ENCODE measurements at regions not wholly inside any gene's neighbourhood (a gene's known extent, or its start where the extent isn't known, plus 50 kb on each side); places are given as distances from the start of the nearest gene placed in this dataset.
A peak's percentile ranks its signal among the peaks of the same experiment; 100 is the strongest.
"Not testable (repeated sequence)": the region's sequence is repeated elsewhere in the genome, so short reads cannot be mapped to it uniquely, and the experiment has no call there.

- peaks cover 0 to 21% (median 8%) of the 10 kb centered on the region in 8 donors for H3K9me3 Mint-ChIP-seq
- H3K4me1 Mint-ChIP-seq; H3K4me3 Mint-ChIP-seq; H3K27me3 ChIP-seq (ENCODE audit: insufficient read depth, low read length); H3K27ac ChIP-seq (ENCODE audit: low read depth, low read length); H3K9me3 ChIP-seq (ENCODE audit: control insufficient read depth in 1 of 2, low read length in 2 of 2); H3K36me3 ChIP-seq (ENCODE audit: insufficient read depth, low read length); H3K4me1 ChIP-seq (ENCODE audit: insufficient read depth, low read length); H3K36me3 Mint-ChIP-seq; CTCF ChIA-PET (ENCODE audit: partially characterized antibody); H3K4me3 ChIP-seq (ENCODE audit: low read length in 2 of 2); intact Hi-C loops (cut with micrococcal nuclease); DNase-seq; H3K27ac Mint-ChIP-seq; POLR2A ChIA-PET (ENCODE audit: partially characterized antibody): not testable (repeated sequence)
- H3K27me3 Mint-ChIP-seq: peaks cover 2 to 11% of the 10 kb centered on the region in 2 donors
Measured at GRCh38 chr6:99722043-99722442, 115.4 kb downstream of the PRDM13 start.

DNA sequence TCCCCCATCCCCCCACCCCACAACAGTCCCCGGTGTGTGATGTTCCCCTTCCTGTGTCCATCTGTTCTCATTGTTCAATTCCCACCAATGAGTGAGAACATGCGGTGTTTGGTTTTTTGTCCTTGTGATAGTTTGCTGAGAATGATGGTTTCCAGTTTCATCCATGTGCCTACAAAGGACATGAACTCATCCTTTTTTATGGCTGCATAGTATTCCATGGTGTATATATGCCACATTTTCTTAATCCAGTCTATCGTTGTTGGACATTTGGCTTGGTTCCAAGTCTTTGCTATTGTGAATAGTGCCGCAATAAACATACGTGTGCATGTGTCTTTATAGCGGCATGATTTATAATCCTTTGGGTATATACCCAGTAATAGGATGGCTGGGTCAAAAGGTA lies 123.6 kb downstream of the PRDM13 start:
- CTCF ChIA-PET (ENCODE audit: partially characterized antibody): interaction anchor here (1.3 kb wide), 1 partner anchor 16 kb away, joined by 5 read pairs; no protein-coding TSS in a partner anchor
- DNase-seq; H3K36me3 ChIP-seq (ENCODE audit: insufficient read depth, low read length); POLR2A ChIA-PET (ENCODE audit: partially characterized antibody); H3K9me3 Mint-ChIP-seq; H3K27me3 ChIP-seq (ENCODE audit: insufficient read depth, low read length); intact Hi-C loops (cut with micrococcal nuclease); H3K4me1 Mint-ChIP-seq; H3K27ac Mint-ChIP-seq; H3K4me1 ChIP-seq (ENCODE audit: insufficient read depth, low read length); H3K9me3 ChIP-seq (ENCODE audit: control insufficient read depth in 1 of 2, low read length in 2 of 2); H3K27ac ChIP-seq (ENCODE audit: low read depth, low read length); H3K4me3 Mint-ChIP-seq; H3K36me3 Mint-ChIP-seq; H3K4me3 ChIP-seq (ENCODE audit: low read length in 2 of 2): not testable (repeated sequence)
- H3K27me3 Mint-ChIP-seq: peaks cover 8 to 13% of the 10 kb centered on the region in 2 donors

DNA sequence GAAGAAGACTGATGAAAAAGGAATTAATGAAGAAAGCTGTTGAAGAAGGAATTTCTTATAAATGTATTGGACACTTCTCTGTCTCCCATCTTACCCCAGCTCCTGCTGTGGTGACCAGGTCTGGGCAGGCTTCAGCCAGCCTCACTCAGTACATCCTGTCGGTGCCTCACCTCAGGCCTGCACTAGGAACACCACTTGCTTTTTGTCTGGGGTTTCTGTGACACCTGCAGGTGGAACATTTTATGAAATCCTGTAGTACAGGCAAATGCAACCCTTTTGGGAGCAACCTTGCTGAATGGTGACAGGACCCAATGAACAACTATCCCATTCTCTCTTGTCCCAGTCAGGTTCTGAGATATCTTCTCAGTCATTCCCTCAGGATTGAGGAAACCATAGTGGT lies 129.7 kb downstream of the PRDM13 start:
- POLR2A ChIA-PET (ENCODE audit: partially characterized antibody): no interaction called here
- Mint-ChIP-seq H3K27me3 (peaks cover 26 to 27% of the 10 kb centered on the region in 2 donors), H3K27ac (no peak overlapping the region), H3K9me3 (no peaks in the 10 kb centered on the region), H3K4me3 (no peak overlapping the region), H3K36me3 (no peaks in the 10 kb centered on the region), H3K4me1 (no peaks in the 10 kb centered on the region)
- H3K27ac ChIP-seq (ENCODE audit: low read depth, low read length): no peak overlapping the region
- H3K9me3 ChIP-seq (ENCODE audit: control insufficient read depth in 1 of 2, low read length in 2 of 2): no peaks in the 10 kb centered on the region
- peak in 1 of 5 donors; percentile 3 for DNase-seq
- no peaks in the 10 kb centered on the region for H3K4me1 ChIP-seq (ENCODE audit: insufficient read depth, low read length)
- CTCF ChIA-PET (ENCODE audit: partially characterized antibody): interaction anchor here (1.0 to 1.4 kb wide), 3 partner anchors 8 to 11 kb away, joined by 3 to 8 read pairs (median 8); no protein-coding TSS in a partner anchor
- H3K36me3 ChIP-seq (ENCODE audit: insufficient read depth, low read length): no peaks in the 10 kb centered on the region
- H3K4me3 ChIP-seq (ENCODE audit: low read length in 2 of 2): no peak overlapping the region
- intact Hi-C loops (cut with micrococcal nuclease): no loop called here
- no peaks in the 10 kb centered on the region for H3K27me3 ChIP-seq (ENCODE audit: insufficient read depth, low read length)

DNA sequence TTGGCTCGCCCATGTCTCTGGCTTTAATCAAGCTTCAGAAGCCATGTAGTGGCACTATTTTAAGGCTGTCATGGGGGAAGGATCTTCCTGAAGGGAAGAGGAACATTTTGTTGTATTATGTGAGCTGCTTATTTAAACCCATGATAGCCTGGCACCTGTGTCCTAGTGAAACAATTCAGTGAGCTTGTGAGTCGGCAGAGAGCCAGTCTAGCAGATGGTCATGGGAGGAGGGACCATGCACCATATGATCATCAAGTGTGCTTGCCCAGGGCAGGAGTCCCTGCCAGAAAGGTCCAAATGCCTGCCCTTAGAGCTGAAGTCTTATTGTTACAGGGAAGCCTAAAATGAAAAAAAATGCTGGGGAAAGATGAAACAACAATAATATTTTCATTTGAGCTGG lies 132.9 kb downstream of the PRDM13 start:
- intact Hi-C loops (cut with micrococcal nuclease): no loop called here
- no peak for DNase-seq
- Mint-ChIP-seq H3K4me1 (no peaks in the 10 kb centered on the region), H3K9me3 (no peaks in the 10 kb centered on the region), H3K36me3 (no peaks in the 10 kb centered on the region), H3K27ac (no peak overlapping the region), H3K27me3 (peaks cover 27 to 36% of the 10 kb centered on the region in 2 donors), H3K4me3 (no peak overlapping the region)
- H3K4me1 ChIP-seq (ENCODE audit: insufficient read depth, low read length): no peaks in the 10 kb centered on the region
- ChIA-PET POLR2A (ENCODE audit: partially characterized antibody) (no interaction called here), CTCF (ENCODE audit: partially characterized antibody) (interaction anchor here (0.6 to 1.7 kb wide), 2 partner anchors 8 to 754 kb away, joined by 3 to 6 read pairs; no protein-coding TSS in a partner anchor)
- no peak overlapping the region for H3K27ac ChIP-seq (ENCODE audit: low read depth, low read length)
- no peak overlapping the region for H3K4me3 ChIP-seq (ENCODE audit: low read length in 2 of 2)
- H3K9me3 ChIP-seq (ENCODE audit: control insufficient read depth in 1 of 2, low read length in 2 of 2): no peaks in the 10 kb centered on the region
- no peaks in the 10 kb centered on the region for H3K36me3 ChIP-seq (ENCODE audit: insufficient read depth, low read length)
- no peaks in the 10 kb centered on the region for H3K27me3 ChIP-seq (ENCODE audit: insufficient read depth, low read length)

DNA sequence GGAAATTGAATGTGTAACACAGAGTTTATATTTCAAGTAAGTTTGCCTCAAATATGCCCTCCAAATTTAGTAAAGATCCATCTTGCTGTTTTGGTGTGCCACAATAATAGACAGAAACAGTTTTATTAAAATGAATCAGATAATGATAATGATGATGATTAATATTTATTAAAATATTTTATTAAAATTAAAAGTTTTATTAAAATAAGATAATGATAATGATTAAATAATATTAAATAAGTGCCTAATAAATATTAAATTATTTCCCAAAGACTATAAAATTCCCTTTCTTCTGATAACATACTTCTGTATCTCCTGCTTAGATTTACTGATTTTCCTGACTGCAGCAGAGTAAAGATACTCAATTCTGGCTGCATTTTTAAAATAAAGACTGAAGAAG lies 134.5 kb downstream of the PRDM13 start:
- Mint-ChIP-seq H3K4me1 (no peaks in the 10 kb centered on the region), H3K27me3 (peaks cover 21 to 29% of the 10 kb centered on the region in 2 donors), H3K27ac (no peak overlapping the region), H3K4me3 (no peak overlapping the region), H3K36me3 (no peaks in the 10 kb centered on the region), H3K9me3 (no peaks in the 10 kb centered on the region)
- Histone ChIP-seq H3K27ac (ENCODE audit: low read depth, low read length) (no peak overlapping the region), H3K36me3 (ENCODE audit: insufficient read depth, low read length) (no peaks in the 10 kb centered on the region), H3K4me3 (ENCODE audit: low read length in 2 of 2) (no peak overlapping the region), H3K4me1 (ENCODE audit: insufficient read depth, low read length) (no peaks in the 10 kb centered on the region), H3K9me3 (ENCODE audit: control insufficient read depth in 1 of 2, low read length in 2 of 2) (no peaks in the 10 kb centered on the region), H3K27me3 (ENCODE audit: insufficient read depth, low read length) (no peaks in the 10 kb centered on the region)
- no peak for DNase-seq
- intact Hi-C loops (cut with micrococcal nuclease): no loop called here
- CTCF ChIA-PET (ENCODE audit: partially characterized antibody): no interaction called here
- POLR2A ChIA-PET (ENCODE audit: partially characterized antibody): no interaction called here

DNA sequence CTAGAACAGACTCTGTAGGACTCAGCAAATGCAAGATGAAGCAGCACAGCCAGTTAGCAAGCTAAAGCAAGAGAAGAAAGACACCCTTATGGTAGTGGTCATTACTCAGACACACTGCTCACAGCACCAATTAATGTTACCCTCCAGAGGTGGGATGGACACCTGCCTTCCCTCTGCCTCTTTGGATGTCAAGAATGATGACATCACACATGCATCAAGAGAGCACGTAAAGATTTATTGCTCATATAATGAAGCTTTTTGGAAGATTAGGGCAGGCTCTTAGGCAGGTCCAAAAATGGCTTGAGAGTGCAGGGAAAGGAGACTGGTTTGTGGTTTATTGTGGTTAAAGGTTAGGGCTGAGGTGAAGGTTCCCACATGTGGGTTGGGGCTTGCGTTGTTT lies 137.0 kb downstream of the PRDM13 start:
- Histone ChIP-seq H3K9me3 (ENCODE audit: control insufficient read depth in 1 of 2, low read length in 2 of 2) (no peaks in the 10 kb centered on the region), H3K27ac (ENCODE audit: low read depth, low read length) (no peak overlapping the region), H3K36me3 (ENCODE audit: insufficient read depth, low read length) (no peaks in the 10 kb centered on the region), H3K4me1 (ENCODE audit: insufficient read depth, low read length) (no peaks in the 10 kb centered on the region), H3K27me3 (ENCODE audit: insufficient read depth, low read length) (peaks cover 3% of the 10 kb centered on the region), H3K4me3 (ENCODE audit: low read length in 2 of 2) (no peak overlapping the region)
- intact Hi-C loops (cut with micrococcal nuclease): no loop called here
- ChIA-PET POLR2A (ENCODE audit: partially characterized antibody) (no interaction called here), CTCF (ENCODE audit: partially characterized antibody) (interaction anchor here (1.6 to 6.4 kb wide), 3 partner anchors 8 to 273 kb away, joined by 7 to 93 read pairs (median 8); no protein-coding TSS in a partner anchor)
- no peaks in the 10 kb centered on the region for H3K36me3 Mint-ChIP-seq
- H3K27ac Mint-ChIP-seq: no peak overlapping the region
- H3K9me3 Mint-ChIP-seq: no peaks in the 10 kb centered on the region
- H3K27me3 Mint-ChIP-seq: peaks cover 23 to 31% of the 10 kb centered on the region in 2 donors
- no peak for DNase-seq
- H3K4me3 Mint-ChIP-seq: no peak overlapping the region
- H3K4me1 Mint-ChIP-seq: no peaks in the 10 kb centered on the region

DNA sequence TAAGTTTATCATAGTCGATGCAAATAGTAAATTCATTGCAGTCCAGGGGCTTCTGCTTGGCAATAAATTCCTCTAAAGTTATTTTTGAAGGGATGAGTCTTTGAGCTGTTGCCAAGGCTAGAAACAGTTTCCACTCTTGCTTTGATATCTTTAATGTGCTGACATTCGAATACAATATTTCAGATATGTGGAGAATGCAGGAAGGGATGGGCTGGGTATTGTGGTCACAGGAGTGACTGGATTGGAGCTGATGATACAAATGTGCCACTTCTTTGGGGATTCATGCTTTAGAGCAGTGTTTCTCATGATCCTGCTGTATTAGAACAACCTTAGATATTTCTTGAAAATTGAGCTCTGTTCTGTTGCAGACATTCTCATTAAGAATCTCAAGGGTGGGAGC lies 139.0 kb downstream of the PRDM13 start:
- H3K4me1 Mint-ChIP-seq: no peaks in the 10 kb centered on the region
- no peak for DNase-seq
- Histone ChIP-seq H3K4me1 (ENCODE audit: insufficient read depth, low read length) (no peaks in the 10 kb centered on the region), H3K27ac (ENCODE audit: low read depth, low read length) (no peak overlapping the region), H3K36me3 (ENCODE audit: insufficient read depth, low read length) (no peaks in the 10 kb centered on the region), H3K27me3 (ENCODE audit: insufficient read depth, low read length) (peaks cover 3% of the 10 kb centered on the region), H3K9me3 (ENCODE audit: control insufficient read depth in 1 of 2, low read length in 2 of 2) (no peaks in the 10 kb centered on the region), H3K4me3 (ENCODE audit: low read length in 2 of 2) (no peak overlapping the region)
- H3K36me3 Mint-ChIP-seq: no peaks in the 10 kb centered on the region
- H3K27me3 Mint-ChIP-seq: peaks cover 5 to 20% of the 10 kb centered on the region in 2 donors
- ChIA-PET POLR2A (ENCODE audit: partially characterized antibody) (interaction anchor here (0.8 to 1.6 kb wide), 3 partner anchors 157 to 278 kb away, joined by 3 to 4 read pairs (median 4); partner anchors contain the start of gene CCNC), CTCF (ENCODE audit: partially characterized antibody) (interaction anchor here (0.6 to 6.4 kb wide), 30 partner anchors 9 to 411 kb away, joined by 3 to 93 read pairs (median 4); partner anchors contain the start of gene CCNC)
- H3K9me3 Mint-ChIP-seq: no peaks in the 10 kb centered on the region
- H3K27ac Mint-ChIP-seq: no peak overlapping the region
- H3K4me3 Mint-ChIP-seq: no peak overlapping the region
- intact Hi-C loops (cut with micrococcal nuclease): loop anchor here (1.0 to 2.0 kb wide), 4 partner anchors 157 to 411 kb away; no protein-coding TSS in a partner anchor

Data from CD4-positive, alpha-beta memory T cell (primary cell).